GM18526 (cell line): ENCODE measurements at regions not wholly inside any gene's neighbourhood (a gene's known extent, or its start where the extent isn't known, plus 50 kb on each side); places are given as distances from the start of the nearest gene placed in this dataset.

Source experiments
- POLR2A ChIP-seq: IDR thresholded peaks from 3 replicates; pipeline ENCODE4 v1.6.1; 2011; ENCODE audit not compliant: insufficient read length; ENCODE audit errors: extremely low read depth

- TF ChIP-seq POLR2A = no peak
Measured at GRCh38 chr7:25347360-25348066, 119.2 kb upstream of the NPVF start.

GRCh38 chr7:25348104-25348503 lies 119.8 kb upstream of the NPVF start:
- no peak for TF ChIP-seq POLR2A

GRCh38 chr7:25349283-25350017 lies 121.2 kb upstream of the NPVF start:
- no peak for TF ChIP-seq POLR2A

- no peak for TF ChIP-seq POLR2A
Measured at GRCh38 chr7:25350041-25350440, 121.8 kb upstream of the NPVF start.

- no peak for TF ChIP-seq POLR2A
Measured at GRCh38 chr7:25351761-25352160, 123.5 kb upstream of the NPVF start.

GRCh38 chr7:25353196-25353595 lies 124.9 kb upstream of the NPVF start:
- TF ChIP-seq POLR2A = no peak

GRCh38 chr7:25353732-25354131 lies 125.4 kb upstream of the NPVF start:
- no peak for TF ChIP-seq POLR2A

- no peak for TF ChIP-seq POLR2A
Measured at GRCh38 chr7:25356534-25357151, 128.4 kb upstream of the NPVF start.

GRCh38 chr7:25358926-25359325 lies 130.6 kb upstream of the NPVF start:
- no peak for TF ChIP-seq POLR2A

GRCh38 chr7:25359471-25360059 lies 131.3 kb upstream of the NPVF start:
- TF ChIP-seq POLR2A = no peak

GRCh38 chr7:25360451-25360850 lies 132.2 kb upstream of the NPVF start:
- TF ChIP-seq POLR2A = no peak

- no peak for TF ChIP-seq POLR2A
Measured at GRCh38 chr7:25361387-25361786, 133.1 kb upstream of the NPVF start.

GRCh38 chr7:25361863-25362262 lies 133.6 kb upstream of the NPVF start:
- TF ChIP-seq POLR2A = no peak

- no peak for TF ChIP-seq POLR2A
Measured at GRCh38 chr7:25368599-25369201, 140.4 kb upstream of the NPVF start.

- no peak for TF ChIP-seq POLR2A
Measured at GRCh38 chr7:25369786-25370185, 141.5 kb upstream of the NPVF start.

- TF ChIP-seq POLR2A = no peak
Measured at GRCh38 chr7:25371972-25372371, 143.7 kb upstream of the NPVF start.
